Upper lobe of right lung (tissue), 1 donor: ENCODE measurements at regions not wholly inside any gene's neighbourhood (a gene's known extent, or its start where the extent isn't known, plus 50 kb on each side); places are given as distances from the start of the nearest gene placed in this dataset.

Experiments used
- ATAC-seq: fragments of 200-7000 bp; cut with Tn5 transposase; one replicate; pipeline ENCODE4 v1.9.1; 2020; ENCODE audit warnings: mild to moderate bottlenecking, moderate library complexity
- DNase-seq: peaks from one replicate; pipeline ENCODE4 v3.0.0-alpha.2; 2020
- H3K27ac ChIP-seq: fragments of 200-600 bp; one replicate; pipeline ENCODE4 v1.8.0; 2022
- H3K27me3 ChIP-seq: fragments of 200-600 bp; one replicate; pipeline ENCODE4 v1.8.0; 2022; ENCODE audit warnings: mild to moderate bottlenecking
- H3K36me3 ChIP-seq: fragments of 200-600 bp; one replicate; pipeline ENCODE4 v1.8.0; 2022
- H3K4me1 ChIP-seq: fragments of 200-600 bp; one replicate; pipeline ENCODE4 v1.8.0; 2022
- H3K4me3 ChIP-seq: fragments of 200-600 bp; one replicate; pipeline ENCODE4 v1.8.0; 2022; ENCODE audit warnings: mild to moderate bottlenecking
- H3K9me3 ChIP-seq: fragments of 200-600 bp; one replicate; pipeline ENCODE4 v1.8.0; 2022
- intact Hi-C: fragments of 100-400 bp; cut with DNase I; formaldehyde crosslinking; loops from one replicate; pipeline ENCODE4 v1.11.0; 2022
- TF ChIP-seq, protein P1 (sequence below): fragments of 200-600 bp; IDR thresholded peaks from one replicate; pipeline ENCODE4 v1.8.0; 2022; ENCODE audit warnings: antibody characterized with exemption
- donor health status: DM: no; HTN: yes; CAD: no; lungs with severe emphysema.

DNA sequence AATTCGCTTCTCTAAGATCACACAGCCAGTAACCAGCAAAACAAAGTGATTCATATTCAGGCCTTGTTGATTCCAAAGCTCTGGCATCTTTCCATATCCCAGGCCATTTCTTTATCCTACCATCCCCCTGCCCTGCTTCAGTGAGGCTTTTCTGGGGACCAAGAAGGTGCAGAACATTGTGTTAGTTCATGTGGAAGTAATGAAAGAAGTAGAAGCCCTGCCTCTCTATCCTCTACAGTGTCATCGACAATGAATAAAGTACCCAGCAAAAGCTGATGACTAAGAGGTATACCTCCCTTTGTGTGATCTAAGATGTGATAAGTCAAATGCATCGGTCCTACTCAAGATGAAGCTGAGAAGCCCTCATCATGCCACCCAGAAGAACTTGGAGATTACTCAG is 383.2 kb downstream of the BCL11A start:
- Histone ChIP-seq H3K9me3 (no peaks in the 10 kb centered on the region), H3K27ac (no peak overlapping the region), H3K4me1 (no peaks in the 10 kb centered on the region), H3K4me3 (no peak overlapping the region), H3K27me3 (no peaks in the 10 kb centered on the region), H3K36me3 (no peaks in the 10 kb centered on the region)
- DNase-seq (no peak), ATAC-seq (no peak)
- TF ChIP-seq, protein P1, sequence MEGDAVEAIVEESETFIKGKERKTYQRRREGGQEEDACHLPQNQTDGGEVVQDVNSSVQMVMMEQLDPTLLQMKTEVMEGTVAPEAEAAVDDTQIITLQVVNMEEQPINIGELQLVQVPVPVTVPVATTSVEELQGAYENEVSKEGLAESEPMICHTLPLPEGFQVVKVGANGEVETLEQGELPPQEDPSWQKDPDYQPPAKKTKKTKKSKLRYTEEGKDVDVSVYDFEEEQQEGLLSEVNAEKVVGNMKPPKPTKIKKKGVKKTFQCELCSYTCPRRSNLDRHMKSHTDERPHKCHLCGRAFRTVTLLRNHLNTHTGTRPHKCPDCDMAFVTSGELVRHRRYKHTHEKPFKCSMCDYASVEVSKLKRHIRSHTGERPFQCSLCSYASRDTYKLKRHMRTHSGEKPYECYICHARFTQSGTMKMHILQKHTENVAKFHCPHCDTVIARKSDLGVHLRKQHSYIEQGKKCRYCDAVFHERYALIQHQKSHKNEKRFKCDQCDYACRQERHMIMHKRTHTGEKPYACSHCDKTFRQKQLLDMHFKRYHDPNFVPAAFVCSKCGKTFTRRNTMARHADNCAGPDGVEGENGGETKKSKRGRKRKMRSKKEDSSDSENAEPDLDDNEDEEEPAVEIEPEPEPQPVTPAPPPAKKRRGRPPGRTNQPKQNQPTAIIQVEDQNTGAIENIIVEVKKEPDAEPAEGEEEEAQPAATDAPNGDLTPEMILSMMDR: no peak
- intact Hi-C loops: no loop called here

DNA sequence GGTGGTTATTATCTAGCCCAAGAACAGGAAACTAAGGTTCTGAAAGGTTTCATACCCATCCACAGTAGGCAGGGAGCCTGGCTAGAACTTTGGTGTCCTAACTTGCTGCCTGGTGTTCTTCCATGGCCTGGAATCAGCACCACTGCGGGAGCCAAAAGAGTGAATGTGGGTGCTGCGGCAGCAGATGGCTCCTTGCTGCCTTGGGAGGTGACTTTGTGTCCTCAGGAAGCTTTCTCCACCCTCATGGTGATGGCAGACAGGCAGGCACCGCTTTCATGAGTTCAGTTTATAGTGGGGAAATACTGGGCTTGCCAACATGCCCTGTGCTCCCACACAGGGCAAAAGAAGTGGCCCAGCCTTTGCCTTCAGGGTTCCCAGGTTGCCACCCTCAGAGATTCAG is 385.2 kb downstream of the BCL11A start:
- H3K27ac ChIP-seq: no peak overlapping the region
- no peak overlapping the region for H3K4me3 ChIP-seq
- TF ChIP-seq, protein P1: no peak
- H3K27me3 ChIP-seq: no peaks in the 10 kb centered on the region
- H3K36me3 ChIP-seq: no peaks in the 10 kb centered on the region
- ATAC-seq (no peak), DNase-seq (no peak)
- H3K9me3 ChIP-seq: no peaks in the 10 kb centered on the region
- intact Hi-C loops: no loop called here
- no peaks in the 10 kb centered on the region for H3K4me1 ChIP-seq

DNA sequence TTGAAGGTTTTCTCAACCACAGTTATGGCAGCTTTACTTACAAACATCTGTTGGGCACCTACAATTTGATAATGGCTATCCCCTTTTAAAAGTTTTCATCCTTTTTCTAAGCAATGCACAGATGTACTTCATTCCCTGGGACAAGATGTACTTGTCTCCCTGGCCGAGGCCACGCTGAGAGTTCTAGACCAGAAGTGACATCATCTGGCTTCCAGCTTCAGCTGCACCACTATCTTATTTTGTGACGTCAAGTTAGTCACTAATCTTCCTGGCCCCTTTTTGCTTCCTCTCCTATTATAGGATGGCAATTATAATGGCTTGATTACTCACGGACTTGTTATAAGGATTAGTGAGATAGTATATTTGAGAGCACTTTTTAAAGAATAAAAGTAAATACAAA is 386.4 kb downstream of the BCL11A start:
- Histone ChIP-seq H3K27me3 (no peaks in the 10 kb centered on the region), H3K9me3 (no peaks in the 10 kb centered on the region), H3K27ac (no peak overlapping the region), H3K36me3 (no peaks in the 10 kb centered on the region), H3K4me3 (no peak overlapping the region), H3K4me1 (no peaks in the 10 kb centered on the region)
- DNase-seq: no peak
- TF ChIP-seq, protein P1: no peak
- no peak for ATAC-seq
- intact Hi-C loops: no loop called here

DNA sequence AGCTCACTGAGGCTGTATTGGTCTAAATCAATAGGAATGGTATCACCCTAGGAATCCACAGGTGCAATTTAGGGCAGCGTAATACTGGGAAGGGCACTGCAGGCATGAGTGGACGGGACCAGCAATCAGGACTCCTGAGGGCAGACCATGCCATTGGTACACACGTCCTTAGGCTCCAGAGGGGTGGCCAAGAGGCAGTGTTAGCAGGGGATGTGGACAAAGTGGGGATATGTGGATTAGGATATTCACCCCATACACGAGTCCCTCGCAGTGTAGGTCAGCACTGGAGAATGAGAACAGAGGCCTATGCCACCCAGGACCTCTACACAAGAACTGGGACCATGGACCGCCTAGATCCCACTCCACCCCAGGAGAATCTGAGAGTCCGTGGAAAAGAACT is 389.8 kb downstream of the BCL11A start:
- DNase-seq: no peak
- ATAC-seq: no peak
- intact Hi-C loops: no loop called here
- no peaks in the 10 kb centered on the region for H3K4me1 ChIP-seq
- no peaks in the 10 kb centered on the region for H3K36me3 ChIP-seq
- no peak overlapping the region for H3K4me3 ChIP-seq
- no peaks in the 10 kb centered on the region for H3K27me3 ChIP-seq
- H3K27ac ChIP-seq: no peak overlapping the region
- TF ChIP-seq, protein P1: no peak
- no peaks in the 10 kb centered on the region for H3K9me3 ChIP-seq

DNA sequence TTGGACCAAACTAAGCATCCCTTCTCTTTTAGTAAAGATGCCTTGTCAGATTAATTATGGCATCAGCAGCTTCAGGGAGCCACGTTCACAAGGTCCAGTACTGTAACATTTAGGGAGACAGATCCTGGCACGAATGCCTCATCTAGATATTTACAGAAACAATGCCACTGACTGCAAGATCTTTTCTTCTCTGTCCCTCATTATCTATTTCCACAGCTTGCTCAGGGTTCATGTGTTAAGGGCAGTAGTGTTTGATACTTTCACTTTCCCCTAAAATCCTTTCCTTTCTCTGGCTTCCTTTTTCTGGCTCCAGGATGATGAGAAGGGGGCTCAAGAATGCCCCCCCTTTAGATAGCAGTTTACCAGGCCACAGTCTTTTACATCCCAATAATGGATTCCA is 393.9 kb downstream of the BCL11A start:
- H3K4me1 ChIP-seq: no peaks in the 10 kb centered on the region
- no peak for ATAC-seq
- H3K27ac ChIP-seq: no peak overlapping the region
- H3K27me3 ChIP-seq: no peaks in the 10 kb centered on the region
- H3K4me3 ChIP-seq: no peak overlapping the region
- no peak for DNase-seq
- intact Hi-C loops: no loop called here
- no peaks in the 10 kb centered on the region for H3K36me3 ChIP-seq
- H3K9me3 ChIP-seq: no peaks in the 10 kb centered on the region
- TF ChIP-seq, protein P1: no peak

DNA sequence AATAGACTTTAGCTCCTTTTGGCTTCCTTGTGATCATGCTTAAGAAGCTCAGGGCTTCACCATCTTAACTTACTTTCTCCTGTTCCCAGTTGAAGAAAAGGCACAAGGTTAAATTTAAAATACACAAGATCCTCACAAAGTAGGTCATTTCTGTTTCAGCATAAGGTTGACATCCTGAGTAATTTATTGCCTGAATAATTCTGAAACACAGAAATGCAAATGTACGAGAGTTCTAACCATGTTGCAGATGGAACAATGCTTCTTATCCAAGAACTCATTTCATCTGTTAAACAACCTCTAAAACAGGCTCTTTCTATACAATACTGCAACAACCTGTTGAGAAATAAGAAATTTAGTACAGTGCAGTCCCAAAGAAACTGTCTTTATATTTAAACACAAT is 395.2 kb downstream of the BCL11A start:
- no peaks in the 10 kb centered on the region for H3K9me3 ChIP-seq
- no peak overlapping the region for H3K4me3 ChIP-seq
- ATAC-seq (no peak), DNase-seq (no peak)
- no peak overlapping the region for H3K27ac ChIP-seq
- intact Hi-C loops: no loop called here
- no peaks in the 10 kb centered on the region for H3K4me1 ChIP-seq
- H3K36me3 ChIP-seq: no peaks in the 10 kb centered on the region
- no peaks in the 10 kb centered on the region for H3K27me3 ChIP-seq
- TF ChIP-seq, protein P1: no peak
